Stomach (tissue), 4 donors: ENCODE measurements at regions not wholly inside any gene's neighbourhood (a gene's known extent, or its start where the extent isn't known, plus 50 kb on each side); places are given as distances from the start of the nearest gene placed in this dataset.

Experiments
- CTCF ChIP-seq, 7 experiments: fragments of 450-650 bp in 4 of 7; fragments of 200-600 bp in 3 of 7; sonication (generic) in 3 of 7; IDR thresholded peaks; one replicate each; pipeline ENCODE4 v1.5.1; 2016 to 2019; ENCODE audit warnings: antibody characterized with exemption in 7 of 7, control low read depth in 2 of 7, mild to moderate bottlenecking in 1 of 7
- EP300 ChIP-seq: sonication (generic); formaldehyde crosslinking; IDR thresholded peaks from one replicate; pipeline ENCODE4 v1.6.1; 2017; ENCODE audit warnings: antibody characterized with exemption
- POLR2A ChIP-seq, 4 donors: fragments of 450-650 bp; IDR thresholded peaks; one replicate each; pipeline ENCODE4 v1.6.1; 2016; ENCODE audit warnings: antibody characterized with exemption in 4 of 4, control low read depth in 2 of 4, mild to moderate bottlenecking in 1 of 4, moderate library complexity in 1 of 4
- POLR2AphosphoS5 ChIP-seq, 3 donors: sonication (generic); formaldehyde crosslinking; IDR thresholded peaks; one replicate each; pipeline ENCODE4 v1.6.1; 2016; ENCODE audit warnings: antibody characterized with exemption in 3 of 3

- no peak for TF ChIP-seq CTCF (IDR thresholded peaks at IDR 0.05)
- no peak for TF ChIP-seq EP300
- TF ChIP-seq POLR2A (IDR thresholded peaks at IDR 0.05), result no peak
- TF ChIP-seq POLR2AphosphoS5 (IDR thresholded peaks at IDR 0.05), result no peak
These were observed 632.1 kb upstream of the ALCAM start for GRCh38 chr3:104734627-104735026.
